Chondrocyte (in vitro differentiated cells): ENCODE measurements at regions not wholly inside any gene's neighbourhood (a gene's known extent, or its start where the extent isn't known, plus 50 kb on each side); places are given as distances from the start of the nearest gene placed in this dataset.
"Not testable (repeated sequence)": the region's sequence is repeated elsewhere in the genome, so short reads cannot be mapped to it uniquely, and the experiment has no call there.

Experiments used
- DNase-seq: peaks from one replicate; pipeline ENCODE4 v3.0.0; 2021; ENCODE audit warnings: mixed read lengths, low spot score
- H3K27ac Mint-ChIP-seq: one replicate; pipeline ENCODE4 v1.8.0; 2021; ENCODE audit warnings: mild to moderate bottlenecking, moderate library complexity, mixed read lengths; ENCODE audit not compliant: unreplicated experiment
- H3K27me3 Mint-ChIP-seq: 2 replicates; pipeline ENCODE4 v1.8.0; 2021; ENCODE audit warnings: low read depth, mixed read lengths
- H3K36me3 Mint-ChIP-seq: 2 replicates; pipeline ENCODE4 v1.8.0; 2021; ENCODE audit warnings: low read depth, mixed read lengths
- H3K4me1 Mint-ChIP-seq: 2 replicates; pipeline ENCODE4 v1.8.0; 2021; ENCODE audit warnings: low read depth, mild to moderate bottlenecking, mixed read lengths
- H3K4me3 Mint-ChIP-seq: one replicate; pipeline ENCODE4 v1.8.0; 2021; ENCODE audit warnings: mild to moderate bottlenecking, moderate library complexity, mixed read lengths; ENCODE audit not compliant: unreplicated experiment
- H3K9me3 Mint-ChIP-seq: 2 replicates; pipeline ENCODE4 v1.8.0; 2021; ENCODE audit warnings: low read depth, mixed read lengths
- CTCF ChIP-seq: fragments of 200-600 bp; sonication (generic); IDR thresholded peaks from 2 replicates; pipeline ENCODE4 v1.5.0; 2021; ENCODE audit warnings: antibody characterized with exemption, mild to moderate bottlenecking, moderate library complexity

- no peaks in the 10 kb centered on the region for H3K36me3 Mint-ChIP-seq
- peaks cover 9% of the 10 kb centered on the region for H3K4me1 Mint-ChIP-seq
- no peak for DNase-seq
- H3K4me3 Mint-ChIP-seq: no peak overlapping the region
- no peaks in the 10 kb centered on the region for H3K27me3 Mint-ChIP-seq
- no peak for TF ChIP-seq CTCF
- H3K9me3 Mint-ChIP-seq: peaks cover 2% of the 10 kb centered on the region
- H3K27ac Mint-ChIP-seq: no peak overlapping the region
These were observed 164.8 kb upstream of the COL11A1 start for GRCh38 chr1:103273106-103273505.

GRCh38 chr1:103271471-103271870 is 163.1 kb upstream of the COL11A1 start:
- peaks cover 26% of the 10 kb centered on the region for H3K4me1 Mint-ChIP-seq
- not testable (repeated sequence) for H3K27ac Mint-ChIP-seq, H3K27me3 Mint-ChIP-seq, H3K4me3 Mint-ChIP-seq, DNase-seq, H3K36me3 Mint-ChIP-seq, H3K9me3 Mint-ChIP-seq

GRCh38 chr1:103267893-103268292 is 159.6 kb upstream of the COL11A1 start:
- H3K27ac Mint-ChIP-seq: no peak overlapping the region
- no peaks in the 10 kb centered on the region for H3K36me3 Mint-ChIP-seq
- peaks cover 7% of the 10 kb centered on the region for H3K9me3 Mint-ChIP-seq
- no peaks in the 10 kb centered on the region for H3K27me3 Mint-ChIP-seq
- no peak for DNase-seq
- peaks cover 37% of the 10 kb centered on the region for H3K4me1 Mint-ChIP-seq
- no peak overlapping the region for H3K4me3 Mint-ChIP-seq
- peak; percentile 47 for TF ChIP-seq CTCF

- peaks cover 37% of the 10 kb centered on the region for H3K4me1 Mint-ChIP-seq
- TF ChIP-seq CTCF: no peak
- H3K36me3 Mint-ChIP-seq: no peaks in the 10 kb centered on the region
- peaks cover 7% of the 10 kb centered on the region for H3K9me3 Mint-ChIP-seq
- DNase-seq: no peak
- peak overlapping the region; percentile 84 for H3K27ac Mint-ChIP-seq
- no peaks in the 10 kb centered on the region for H3K27me3 Mint-ChIP-seq
- no peak overlapping the region for H3K4me3 Mint-ChIP-seq
These were observed 158.9 kb upstream of the COL11A1 start for GRCh38 chr1:103267266-103267665.

GRCh38 chr1:103266036-103266435 is 157.7 kb upstream of the COL11A1 start:
- Mint-ChIP-seq H3K27me3 (no peaks in the 10 kb centered on the region), H3K9me3 (peaks cover 5% of the 10 kb centered on the region), H3K36me3 (no peaks in the 10 kb centered on the region), H3K4me3 (no peak overlapping the region), H3K4me1 (peaks cover 40% of the 10 kb centered on the region), H3K27ac (peak overlapping the region; percentile 93)
- no peak for TF ChIP-seq CTCF
- no peak for DNase-seq

GRCh38 chr1:103265551-103265950 is 157.2 kb upstream of the COL11A1 start:
- Mint-ChIP-seq H3K4me3 (no peak overlapping the region), H3K27ac (peak overlapping the region; percentile 93), H3K36me3 (no peaks in the 10 kb centered on the region), H3K27me3 (no peaks in the 10 kb centered on the region), H3K4me1 (peaks cover 45% of the 10 kb centered on the region), H3K9me3 (peaks cover 5% of the 10 kb centered on the region)
- no peak for TF ChIP-seq CTCF
- DNase-seq: no peak
